MCF 10A (cell line): ENCODE measurements at regions not wholly inside any gene's neighbourhood (a gene's known extent, or its start where the extent isn't known, plus 50 kb on each side); places are given as distances from the start of the nearest gene placed in this dataset.

ENCODE experiments used
- BruUV-seq: library from RNA; stranded (reverse); fragments of 400-500 nt; replicated peaks from 2 replicates; lab custom pipeline; 2021; lab: Mats Ljungman, UMichigan
- CTCF ChIA-PET: fragments of 300-600 bp; sonication (Branson Sonifier 250); formaldehyde crosslinking; extraction: SDS; loops from one replicate; lab custom pipeline; 2021; ENCODE audit warnings: antibody characterized with exemption, inconsistent platforms; lab: Yijun Ruan, JAX
- POLR2A ChIA-PET: fragments of 300-600, 350-650 bp; sonication (Branson Sonifier 250); formaldehyde crosslinking; extraction: SDS; loops from one replicate; lab custom pipeline; 2020; ENCODE audit warnings: antibody characterized with exemption, inconsistent platforms; lab: Yijun Ruan, JAX
- DNase-seq: peaks from one replicate; pipeline ENCODE4 v3.0.0-alpha.2; 2018; ENCODE audit not compliant: unreplicated experiment
- H3K27ac Mint-ChIP-seq: one replicate; pipeline ENCODE4 v1.8.0; 2022; ENCODE audit warnings: mild to moderate bottlenecking, low read depth, mixed read lengths; ENCODE audit not compliant: unreplicated experiment
- H3K27me3 Mint-ChIP-seq: one replicate; pipeline ENCODE4 v1.8.0; 2022; ENCODE audit warnings: mixed read lengths; ENCODE audit not compliant: insufficient read depth, unreplicated experiment
- H3K36me3 Mint-ChIP-seq: one replicate; pipeline ENCODE4 v1.8.0; 2022; ENCODE audit warnings: mild to moderate bottlenecking, moderate library complexity, mixed read lengths; ENCODE audit not compliant: insufficient read depth, unreplicated experiment
- H3K4me1 Mint-ChIP-seq: one replicate; pipeline ENCODE4 v1.8.0; 2022; ENCODE audit warnings: mixed read lengths; ENCODE audit not compliant: insufficient read depth, unreplicated experiment
- H3K4me3 Mint-ChIP-seq: one replicate; pipeline ENCODE4 v1.8.0; 2022; ENCODE audit warnings: mild to moderate bottlenecking, moderate library complexity, mixed read lengths; ENCODE audit not compliant: unreplicated experiment
- H3K9me3 Mint-ChIP-seq: one replicate; pipeline ENCODE4 v1.8.0; 2022; ENCODE audit warnings: mixed read lengths; ENCODE audit not compliant: unreplicated experiment
- intact Hi-C: fragments of 100-400 bp; cut with micrococcal nuclease; formaldehyde crosslinking; loops from 2 replicates; pipeline ENCODE4 v1.14.1; 2022
- TF ChIP-seq, protein P1 (sequence below): fragments of 200-600 bp; IDR thresholded peaks from one replicate; pipeline ENCODE4 v1.8.0; 2022; ENCODE audit warnings: antibody characterized with exemption, mild to moderate bottlenecking; ENCODE audit not compliant: unreplicated experiment

DNA sequence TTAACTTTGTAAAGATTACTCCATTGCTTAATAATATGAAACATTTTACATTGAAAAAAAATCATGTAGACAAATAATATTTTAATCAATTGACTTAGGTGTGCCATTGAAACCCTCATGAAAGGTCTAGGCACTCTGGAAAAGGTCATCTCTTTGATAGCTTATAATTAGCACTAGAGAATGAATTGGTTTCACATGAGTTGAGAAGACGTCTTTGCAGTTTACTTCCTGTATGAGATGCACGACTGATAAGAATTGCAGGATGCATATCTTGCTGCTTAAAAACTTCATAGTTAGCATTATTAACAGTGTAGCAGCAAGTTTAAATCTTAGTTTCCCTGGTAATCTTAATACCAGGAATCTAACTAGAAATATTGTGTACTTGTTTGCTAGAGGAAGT, 614.2 kb upstream of the COBL start:
- intact Hi-C loops, result no loop called here
- peaks cover 56% of the 10 kb centered on the region for H3K27me3 Mint-ChIP-seq
- TF ChIP-seq, protein P1, sequence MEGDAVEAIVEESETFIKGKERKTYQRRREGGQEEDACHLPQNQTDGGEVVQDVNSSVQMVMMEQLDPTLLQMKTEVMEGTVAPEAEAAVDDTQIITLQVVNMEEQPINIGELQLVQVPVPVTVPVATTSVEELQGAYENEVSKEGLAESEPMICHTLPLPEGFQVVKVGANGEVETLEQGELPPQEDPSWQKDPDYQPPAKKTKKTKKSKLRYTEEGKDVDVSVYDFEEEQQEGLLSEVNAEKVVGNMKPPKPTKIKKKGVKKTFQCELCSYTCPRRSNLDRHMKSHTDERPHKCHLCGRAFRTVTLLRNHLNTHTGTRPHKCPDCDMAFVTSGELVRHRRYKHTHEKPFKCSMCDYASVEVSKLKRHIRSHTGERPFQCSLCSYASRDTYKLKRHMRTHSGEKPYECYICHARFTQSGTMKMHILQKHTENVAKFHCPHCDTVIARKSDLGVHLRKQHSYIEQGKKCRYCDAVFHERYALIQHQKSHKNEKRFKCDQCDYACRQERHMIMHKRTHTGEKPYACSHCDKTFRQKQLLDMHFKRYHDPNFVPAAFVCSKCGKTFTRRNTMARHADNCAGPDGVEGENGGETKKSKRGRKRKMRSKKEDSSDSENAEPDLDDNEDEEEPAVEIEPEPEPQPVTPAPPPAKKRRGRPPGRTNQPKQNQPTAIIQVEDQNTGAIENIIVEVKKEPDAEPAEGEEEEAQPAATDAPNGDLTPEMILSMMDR, result no peak
- ChIA-PET POLR2A (no interaction called here), CTCF (no interaction called here)
- no peak for DNase-seq
- H3K36me3 Mint-ChIP-seq, result no peaks in the 10 kb centered on the region
- BruUV-seq, result no TSS peak
- H3K4me1 Mint-ChIP-seq, result no peaks in the 10 kb centered on the region
- H3K9me3 Mint-ChIP-seq, result peaks cover 10% of the 10 kb centered on the region
- no peak overlapping the region for H3K27ac Mint-ChIP-seq
- no peak overlapping the region for H3K4me3 Mint-ChIP-seq

- POLR2A ChIA-PET, result no interaction called here
- Mint-ChIP-seq H3K4me1 (no peaks in the 10 kb centered on the region), H3K27me3 (peaks cover 46% of the 10 kb centered on the region), H3K9me3 (peaks cover 10% of the 10 kb centered on the region), H3K27ac (no peak overlapping the region), H3K4me3 (no peak overlapping the region), H3K36me3 (no peaks in the 10 kb centered on the region)
- no peak for DNase-seq
- TF ChIP-seq, protein P1, result no peak
- no TSS peak for BruUV-seq
- intact Hi-C loops, result no loop called here
- CTCF ChIA-PET, result no interaction called here
Measured at GRCh38 chr7:51929818-51930217, 613.2 kb upstream of the COBL start.

GRCh38 chr7:51927738-51928137, 611.1 kb upstream of the COBL start:
- Mint-ChIP-seq H3K9me3 (peaks cover 10% of the 10 kb centered on the region), H3K36me3 (no peaks in the 10 kb centered on the region), H3K4me3 (no peak overlapping the region), H3K4me1 (no peaks in the 10 kb centered on the region), H3K27ac (no peak overlapping the region), H3K27me3 (peaks cover 40% of the 10 kb centered on the region)
- TF ChIP-seq, protein P1, result no peak
- intact Hi-C loops, result no loop called here
- POLR2A ChIA-PET, result no interaction called here
- DNase-seq, result no peak
- CTCF ChIA-PET, result no interaction called here
- no TSS peak for BruUV-seq

DNA sequence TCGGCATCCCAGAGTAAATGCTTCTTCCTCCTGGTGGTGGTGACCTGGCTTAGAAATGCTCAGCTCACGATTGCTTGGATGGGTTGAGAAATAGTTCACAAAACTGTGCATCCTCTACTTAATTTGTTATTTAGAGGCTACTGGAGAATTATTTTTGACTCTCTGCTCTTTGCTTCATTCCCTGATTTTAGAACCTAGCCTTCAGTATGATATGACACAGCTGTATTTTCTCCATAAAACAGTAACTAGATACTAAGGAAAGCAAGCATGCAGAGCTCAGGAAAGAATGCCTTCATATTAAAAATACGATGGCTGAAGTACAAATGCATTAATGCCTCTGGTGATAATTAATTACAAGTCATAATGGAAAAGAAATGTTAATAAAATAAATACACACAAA, 602.0 kb upstream of the COBL start:
- ChIA-PET POLR2A (no interaction called here), CTCF (interaction anchor here (0.8 kb wide), 1 partner anchor 488 kb away, joined by 3 read pairs; no protein-coding TSS in a partner anchor)
- Mint-ChIP-seq H3K27ac (no peak overlapping the region), H3K36me3 (no peaks in the 10 kb centered on the region), H3K9me3 (peaks cover 8% of the 10 kb centered on the region), H3K4me3 (no peak overlapping the region), H3K4me1 (no peaks in the 10 kb centered on the region), H3K27me3 (peaks cover 60% of the 10 kb centered on the region)
- TF ChIP-seq, protein P1, result no peak
- no TSS peak for BruUV-seq
- intact Hi-C loops, result no loop called here
- no peak for DNase-seq
